ENCODE measurements at regions not wholly inside any gene's neighbourhood (a gene's known extent, or its start where the extent isn't known, plus 50 kb on each side); places are given as distances from the start of the nearest gene placed in this dataset.

- DNase-seq (ENCODE audit: low read depth): no peak
- TF ChIP-seq CTCF (IDR thresholded peaks at IDR 0.05; ENCODE audit: insufficient read depth, low read depth, low read length): no peak
- H3K4me3 ChIP-seq (ENCODE audit: low read depth, low read length): no peak overlapping the region
These were observed 63.6 kb downstream of the PCDH7 start for GRCh38 chr4:30783751-30784150.

GRCh38 chr4:30789219-30789671, 69.1 kb downstream of the PCDH7 start:
- peak; percentile 11 for DNase-seq (ENCODE audit: low read depth)
- TF ChIP-seq CTCF (IDR thresholded peaks at IDR 0.05; ENCODE audit: insufficient read depth, low read depth, low read length): no peak
- no peak overlapping the region for H3K4me3 ChIP-seq (ENCODE audit: low read depth, low read length)

- H3K4me3 ChIP-seq (ENCODE audit: low read depth, low read length): no peak overlapping the region
- no peak for TF ChIP-seq CTCF (IDR thresholded peaks at IDR 0.05; ENCODE audit: insufficient read depth, low read depth, low read length)
- no peak for DNase-seq (ENCODE audit: low read depth)
These were observed 70.0 kb downstream of the PCDH7 start for GRCh38 chr4:30790123-30790522.

- no peak overlapping the region for H3K4me3 ChIP-seq (ENCODE audit: low read depth, low read length)
- DNase-seq (ENCODE audit: low read depth): no peak
- TF ChIP-seq CTCF (IDR thresholded peaks at IDR 0.05; ENCODE audit: insufficient read depth, low read depth, low read length): no peak
These were observed 70.8 kb downstream of the PCDH7 start for GRCh38 chr4:30790998-30791397.

GRCh38 chr4:30792601-30793000, 72.4 kb downstream of the PCDH7 start:
- TF ChIP-seq CTCF (IDR thresholded peaks at IDR 0.05; ENCODE audit: insufficient read depth, low read depth, low read length): no peak
- H3K4me3 ChIP-seq (ENCODE audit: low read depth, low read length): no peak overlapping the region
- no peak for DNase-seq (ENCODE audit: low read depth)

- no peak overlapping the region for H3K4me3 ChIP-seq (ENCODE audit: low read depth, low read length)
- DNase-seq (ENCODE audit: low read depth): no peak
- no peak for TF ChIP-seq CTCF (IDR thresholded peaks at IDR 0.05; ENCODE audit: insufficient read depth, low read depth, low read length)
These were observed 81.7 kb downstream of the PCDH7 start for GRCh38 chr4:30801876-30802275.

- no peak for TF ChIP-seq CTCF (IDR thresholded peaks at IDR 0.05; ENCODE audit: insufficient read depth, low read depth, low read length)
- H3K4me3 ChIP-seq (ENCODE audit: low read depth, low read length): no peak overlapping the region
- peak; percentile 18 for DNase-seq (ENCODE audit: low read depth)
These were observed 82.6 kb downstream of the PCDH7 start for GRCh38 chr4:30802622-30803323.
